HG03442 (cell line): ENCODE measurements at regions not wholly inside any gene's neighbourhood (a gene's known extent, or its start where the extent isn't known, plus 50 kb on each side); places are given as distances from the start of the nearest gene placed in this dataset.

ENCODE experiments used
- ATAC-seq: cut with Tn5 transposase; IDR thresholded peaks from one replicate; pipeline ENCODE4 v1.9.1; 2021; ENCODE audit warnings: mild to moderate bottlenecking, moderate library complexity; ENCODE audit not compliant: unreplicated experiment

DNA sequence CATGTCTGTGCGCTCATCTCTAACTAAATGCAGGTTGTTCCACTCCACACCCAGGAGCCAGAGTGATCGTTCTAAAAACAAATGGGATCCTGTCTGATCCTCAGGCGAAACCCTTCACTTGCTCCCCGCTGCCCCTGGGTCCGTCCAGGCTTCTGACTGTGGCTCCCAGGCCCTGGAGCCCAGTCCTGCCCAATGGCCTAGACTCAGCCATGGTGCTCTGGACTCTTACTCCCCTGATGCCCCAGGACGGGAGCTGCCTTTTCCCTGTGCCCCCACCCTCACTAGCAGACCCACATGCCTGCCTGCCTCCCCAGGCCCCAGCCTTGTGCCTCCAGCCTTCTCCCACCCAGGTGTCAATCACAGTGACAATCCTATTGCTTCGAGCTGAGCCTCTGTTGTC is 256.7 kb downstream of the BMP7 start:
- ATAC-seq: no peak

DNA sequence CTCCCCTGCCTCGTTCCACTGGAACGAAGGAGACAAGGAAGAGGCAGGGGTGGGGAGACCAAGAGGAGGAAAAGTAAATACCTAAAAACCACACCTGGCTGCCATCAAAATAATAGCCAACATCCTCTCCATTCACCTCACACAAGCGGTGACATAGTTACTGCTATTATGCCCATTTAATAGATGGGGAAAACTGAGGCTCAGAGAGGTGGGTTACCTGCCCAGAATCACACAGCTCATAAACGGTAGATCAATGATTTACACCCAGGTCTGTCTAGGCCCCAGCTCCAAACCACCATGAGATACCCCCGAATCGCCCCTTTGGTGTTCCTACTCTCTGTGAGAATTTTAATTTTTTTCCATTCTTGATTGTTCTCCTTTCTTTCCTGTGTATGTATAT is 253.8 kb downstream of the BMP7 start:
- ATAC-seq: no peak

DNA sequence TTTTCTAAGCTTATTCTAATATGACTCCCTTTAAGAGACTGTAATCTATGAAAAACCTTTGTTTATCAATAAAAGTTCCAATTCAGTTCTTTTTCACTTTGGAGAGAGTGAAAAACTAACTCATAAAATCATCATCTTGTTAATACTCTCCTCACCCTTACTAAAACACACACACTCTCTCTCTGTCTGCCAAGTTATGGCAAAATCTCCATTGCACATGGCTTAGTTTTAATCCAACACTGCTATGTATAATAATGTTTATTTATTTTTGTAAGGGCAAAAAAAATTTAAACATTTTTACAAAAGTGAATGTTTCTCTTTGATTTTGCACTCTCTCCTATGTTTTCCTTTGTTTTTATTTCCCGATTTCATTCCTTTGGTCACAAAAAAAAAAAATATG is 253.2 kb downstream of the BMP7 start:
- ATAC-seq: no peak

DNA sequence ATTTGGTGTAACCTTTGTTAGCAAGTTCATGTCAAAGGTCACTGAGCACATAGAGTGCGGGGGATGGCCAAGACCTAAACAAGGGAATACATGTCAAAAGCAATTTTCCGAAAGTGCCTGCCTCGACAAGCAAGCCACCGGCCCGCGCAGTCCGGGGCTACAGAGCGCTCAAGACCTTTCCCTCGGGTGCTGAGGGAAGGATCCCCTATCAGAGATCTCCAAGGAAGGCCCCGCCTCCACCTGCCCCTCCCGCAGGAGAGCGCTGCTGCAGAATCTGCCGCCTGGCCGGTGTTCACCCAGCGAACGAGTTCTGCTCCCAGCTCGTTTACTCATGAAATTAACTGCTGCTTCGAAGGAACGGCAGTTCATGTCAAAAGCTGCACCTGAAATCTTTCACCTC is 252.7 kb downstream of the BMP7 start:
- no peak for ATAC-seq

DNA sequence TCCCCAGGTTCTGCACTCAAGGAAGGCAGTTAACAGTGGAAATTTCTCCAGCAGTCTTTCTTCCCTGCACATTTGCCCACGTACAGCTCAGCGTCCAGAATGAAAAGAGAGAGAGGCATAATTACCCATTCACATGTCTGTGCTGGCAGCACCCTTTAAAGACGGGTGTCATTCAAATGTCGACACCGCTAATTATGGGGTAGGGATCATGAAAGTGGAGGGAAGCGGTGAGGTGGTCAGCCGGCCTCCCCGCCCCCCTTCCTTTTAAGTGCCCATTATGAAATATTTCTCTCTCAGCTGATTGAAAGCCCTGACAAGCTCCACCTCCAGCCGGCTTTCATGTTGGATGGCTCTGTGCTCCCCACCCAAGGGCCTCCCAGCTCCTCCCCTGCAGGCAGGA is 246.1 kb downstream of the BMP7 start:
- no peak for ATAC-seq

DNA sequence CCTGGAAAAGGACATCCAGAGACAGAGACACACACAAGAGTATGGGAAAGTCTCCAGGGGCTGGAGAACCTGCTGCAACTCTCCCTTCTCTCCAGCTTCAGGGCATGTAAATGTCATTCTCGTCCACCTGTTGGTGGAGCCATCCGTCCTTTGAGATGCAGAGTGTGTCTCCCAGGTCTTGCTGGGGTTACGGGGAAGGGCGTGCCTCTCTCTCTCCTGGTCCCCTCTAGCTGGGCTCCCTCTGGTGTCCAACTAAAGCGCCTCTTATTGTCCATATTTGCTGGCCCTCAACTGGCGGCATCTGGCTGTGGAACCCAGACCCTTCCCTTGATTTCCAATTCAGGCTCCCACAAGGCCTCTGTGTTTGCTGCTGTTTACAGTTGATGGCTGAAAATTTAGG is 244.1 kb downstream of the BMP7 start:
- ATAC-seq: no peak

DNA sequence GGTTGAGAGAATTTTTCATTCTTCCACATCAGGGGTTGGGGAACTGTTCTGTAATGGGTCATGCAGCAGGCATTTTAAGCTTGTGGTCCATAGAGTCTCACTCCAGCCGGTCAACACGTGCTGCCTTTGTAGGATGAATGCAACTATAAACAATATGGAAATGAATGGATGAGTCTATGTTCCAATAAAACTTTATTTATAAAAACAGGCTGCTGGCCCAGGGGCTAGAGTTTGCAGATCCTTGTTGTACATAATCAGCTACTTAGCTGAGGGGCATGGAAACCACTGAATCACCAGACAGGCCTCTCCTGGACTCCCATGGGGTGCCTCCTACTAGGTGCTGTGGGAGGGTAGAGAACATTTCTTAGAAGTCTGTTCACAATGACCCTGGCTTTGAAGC is 243.4 kb downstream of the BMP7 start:
- no peak for ATAC-seq

DNA sequence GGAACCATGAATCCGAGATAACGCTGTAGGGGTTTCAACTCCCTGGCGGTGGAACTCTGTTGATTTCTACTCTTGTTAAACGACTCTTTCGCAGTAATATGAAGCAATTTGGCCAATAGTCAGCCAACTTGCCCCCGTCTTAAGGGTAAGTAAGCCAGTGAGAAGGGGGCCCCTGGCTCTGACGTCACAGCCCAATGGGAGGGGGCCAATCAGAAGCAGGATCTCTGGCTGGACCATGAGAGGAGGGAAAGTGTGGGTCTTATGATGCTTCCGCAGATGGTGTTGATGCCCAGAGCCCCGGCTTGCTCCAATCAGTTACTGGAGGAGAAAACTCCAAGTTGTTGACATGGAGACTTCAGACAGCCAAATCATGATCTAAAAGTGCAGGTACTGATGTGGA is 242.4 kb downstream of the BMP7 start:
- ATAC-seq: no peak

DNA sequence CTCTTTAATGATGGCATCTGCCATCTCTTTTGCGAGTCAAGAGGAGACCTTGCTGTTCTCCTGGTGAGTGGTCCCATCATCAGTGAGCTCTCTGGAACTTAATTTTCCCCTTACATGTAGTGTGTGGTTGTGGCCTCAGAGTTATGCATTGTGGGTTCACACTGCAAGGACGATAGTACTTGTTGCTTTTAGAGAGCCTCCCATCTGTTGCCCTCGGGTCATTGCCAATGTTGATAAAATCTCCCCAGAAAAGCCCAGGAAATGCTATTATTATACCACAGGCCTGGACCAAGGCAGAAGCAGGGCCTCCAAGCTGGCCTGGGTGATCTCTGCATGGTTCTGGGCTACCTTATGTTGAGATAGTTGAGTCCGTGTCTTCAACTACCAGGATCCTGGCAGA is 241.6 kb downstream of the BMP7 start:
- ATAC-seq: no peak

DNA sequence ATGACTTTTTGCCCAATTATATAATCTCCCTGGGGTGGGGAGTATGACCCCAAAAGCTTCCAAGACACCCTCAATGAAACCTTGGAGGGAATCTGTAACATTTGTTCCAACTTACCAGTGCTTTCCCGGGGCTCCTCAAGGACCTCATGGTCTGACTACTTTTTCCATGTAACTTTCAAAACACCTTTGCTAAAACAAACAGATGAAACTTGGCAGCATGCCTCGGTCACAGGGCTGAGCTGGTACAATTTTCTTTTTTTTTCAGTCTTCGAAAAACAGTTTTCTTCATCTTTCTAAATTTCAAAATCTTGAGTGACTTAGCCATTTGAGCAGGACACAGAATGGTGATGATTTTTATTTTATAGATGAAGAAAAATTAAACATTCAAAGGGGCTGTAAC is 241.2 kb downstream of the BMP7 start:
- ATAC-seq: no peak

DNA sequence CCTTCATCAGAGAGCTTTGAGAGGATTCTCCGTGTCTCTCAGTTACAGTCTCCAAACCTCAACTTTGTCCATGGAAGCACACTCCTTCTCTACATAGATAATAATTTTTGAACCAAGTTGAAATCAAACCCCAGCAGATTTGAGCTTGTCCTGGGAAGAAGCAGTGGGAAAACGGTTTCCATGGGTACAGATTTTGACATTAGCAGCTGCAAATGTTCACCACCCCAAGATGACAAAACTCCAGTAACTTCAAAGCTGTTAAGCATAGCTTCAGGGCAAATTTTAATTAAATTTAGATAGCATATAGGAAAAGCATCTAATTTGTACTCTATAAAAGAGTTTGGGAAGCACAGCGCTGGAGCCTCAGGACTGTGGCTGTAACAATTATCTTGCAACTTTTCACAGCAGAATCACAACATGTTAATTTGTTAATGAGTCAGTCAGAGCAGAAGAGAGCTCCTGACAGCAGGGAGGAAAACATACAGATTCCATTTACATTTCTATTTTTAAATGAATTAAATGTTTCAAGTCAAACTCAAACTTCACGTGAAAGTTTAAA is 240.7 kb downstream of the BMP7 start:
- no peak for ATAC-seq

DNA sequence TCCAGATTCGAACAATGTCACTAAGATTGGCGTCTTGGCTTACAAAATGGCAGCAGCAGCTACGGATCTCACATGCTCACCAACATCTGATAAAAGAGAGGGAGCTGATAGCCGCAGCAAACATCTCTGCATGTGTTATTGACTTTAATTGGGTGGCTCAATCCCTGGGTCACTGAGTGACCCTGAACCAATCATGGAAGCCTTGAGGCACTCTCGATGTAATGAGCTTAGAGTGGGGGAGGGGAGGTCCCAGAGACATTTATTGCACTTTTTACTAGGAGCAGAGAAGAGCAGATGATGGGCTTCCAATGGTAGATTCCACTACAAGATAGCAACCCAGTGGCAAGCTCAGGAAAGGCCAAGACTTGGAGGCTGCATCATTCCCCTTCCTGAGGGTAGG is 238.7 kb downstream of the BMP7 start:
- ATAC-seq: no peak

DNA sequence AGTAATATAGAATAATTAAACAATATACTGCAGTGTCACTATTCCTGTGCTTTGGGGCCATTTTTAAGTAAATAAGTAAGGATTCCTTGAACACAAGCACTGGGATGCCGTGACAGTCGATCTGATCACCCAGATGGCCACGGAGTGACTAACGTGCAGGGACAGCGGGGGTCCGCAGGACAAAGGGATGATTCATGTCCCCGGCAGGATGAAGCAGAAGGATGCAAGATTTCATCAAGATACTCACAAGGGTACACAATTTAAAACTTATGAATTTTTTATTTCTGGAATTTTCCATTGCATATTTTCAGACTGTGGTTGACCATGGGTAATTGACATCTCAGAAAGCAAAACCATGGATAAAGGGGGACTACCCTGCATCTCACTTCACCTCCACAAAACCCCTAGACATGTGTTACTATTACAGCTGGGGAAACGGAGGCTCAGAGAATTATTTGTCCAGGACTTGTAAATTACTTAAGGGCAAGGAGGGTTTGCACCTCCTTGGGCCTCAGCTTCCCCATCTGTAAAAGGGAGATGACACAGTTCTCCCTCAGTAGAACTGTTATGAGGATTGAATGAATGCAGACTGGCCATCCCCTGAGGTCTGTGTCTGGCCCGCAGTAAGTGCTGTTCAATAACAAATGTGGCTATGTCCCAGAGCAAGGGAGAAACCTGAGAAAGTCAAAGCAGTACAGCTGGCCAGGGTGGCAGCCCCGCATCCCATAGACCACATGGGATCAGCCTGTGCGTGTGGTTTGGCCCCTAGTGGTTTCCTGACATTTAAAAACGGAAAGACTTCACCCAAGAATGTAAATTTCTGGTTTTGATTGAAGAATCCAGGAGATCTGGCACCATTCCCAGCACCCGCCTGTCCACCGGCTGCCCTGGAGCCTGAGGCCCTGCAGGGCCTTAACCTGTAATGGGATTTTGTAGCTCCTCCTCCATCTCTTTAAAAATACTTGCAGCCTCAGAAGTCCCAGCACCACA is 235.5 kb downstream of the BMP7 start:
- no peak for ATAC-seq

DNA sequence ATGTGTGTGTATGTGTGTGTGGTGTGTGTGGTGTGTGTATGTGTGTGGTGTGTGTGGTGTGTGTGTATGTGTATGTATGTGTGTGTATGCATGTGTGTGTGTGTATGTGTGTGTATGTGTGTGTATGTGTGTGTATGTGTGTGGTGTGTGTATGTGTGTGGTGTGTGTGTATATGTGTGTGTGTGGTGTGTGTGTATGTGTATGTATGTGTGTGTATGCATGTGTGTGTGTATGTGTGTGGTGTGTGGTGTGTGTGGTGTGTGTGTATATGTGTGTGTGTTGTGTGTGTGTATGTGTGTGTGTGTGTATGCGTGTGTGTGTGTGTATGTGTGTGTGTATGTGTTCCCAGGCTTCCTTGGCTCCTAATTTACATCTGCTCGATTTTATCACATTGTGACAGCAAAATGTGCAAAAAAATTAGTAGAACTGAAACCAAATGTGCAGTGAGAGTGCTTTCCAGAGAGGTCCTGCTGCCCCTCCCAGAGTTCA is 234.5 kb downstream of the BMP7 start:
- no peak for ATAC-seq

DNA sequence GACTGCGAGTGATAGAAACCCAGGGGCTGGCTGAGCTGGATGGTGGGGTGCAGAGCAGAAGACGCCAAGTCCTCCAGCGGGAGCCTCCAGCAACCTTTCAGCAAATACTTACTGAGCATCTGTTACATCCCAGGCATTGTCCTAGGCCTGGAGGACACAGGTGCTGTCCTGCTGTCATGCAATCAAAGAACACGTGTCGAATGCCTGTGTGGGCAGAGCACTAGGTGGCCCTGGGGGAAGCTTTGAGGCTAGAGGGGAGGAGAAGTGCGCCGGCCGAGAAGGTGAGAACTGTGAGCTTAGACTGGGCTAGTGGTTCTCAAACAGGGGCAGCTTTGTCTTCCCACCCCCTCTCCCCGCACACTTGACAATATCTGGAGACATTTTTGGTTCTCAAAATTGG is 233.6 kb downstream of the BMP7 start:
- no peak for ATAC-seq

DNA sequence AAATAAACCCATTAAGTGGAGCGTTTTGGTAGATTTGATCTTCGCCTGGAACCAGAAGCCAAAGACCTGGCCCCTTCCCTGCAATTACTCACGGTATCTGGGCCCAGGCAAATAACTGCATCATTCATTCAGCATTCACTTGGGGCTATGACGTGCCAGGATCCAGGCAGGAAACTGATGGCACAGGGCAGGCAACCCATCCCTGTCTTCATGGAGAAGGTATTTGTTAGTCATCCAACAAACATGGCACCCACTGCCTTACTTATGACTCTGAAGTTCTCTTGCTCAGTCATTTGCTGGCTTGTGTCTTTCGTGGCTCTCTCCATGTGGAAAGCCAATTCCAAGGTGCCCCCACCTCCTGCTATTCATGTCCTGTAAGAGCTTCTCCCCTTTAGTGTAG is 232.4 kb downstream of the BMP7 start:
- ATAC-seq: no peak

DNA sequence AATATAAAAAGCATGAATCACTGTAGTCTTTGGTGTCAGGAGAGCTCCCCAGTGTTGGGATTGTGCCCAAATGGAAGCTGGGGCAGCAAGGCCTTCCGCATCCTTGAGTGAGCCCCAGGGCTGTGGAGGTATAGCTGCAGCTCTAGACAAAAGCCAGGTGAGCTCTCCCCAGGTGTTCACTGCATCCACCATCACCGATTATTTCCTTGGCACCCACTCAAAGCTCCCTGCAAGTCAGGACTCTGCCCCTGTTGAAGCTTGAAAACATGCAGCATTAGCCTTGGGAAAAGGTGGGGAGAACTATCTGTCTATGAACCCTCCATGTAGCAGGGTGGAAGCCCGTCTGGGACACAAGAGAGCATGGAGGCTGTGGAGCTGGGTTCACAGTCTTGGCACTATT is 228.8 kb downstream of the BMP7 start:
- no peak for ATAC-seq

DNA sequence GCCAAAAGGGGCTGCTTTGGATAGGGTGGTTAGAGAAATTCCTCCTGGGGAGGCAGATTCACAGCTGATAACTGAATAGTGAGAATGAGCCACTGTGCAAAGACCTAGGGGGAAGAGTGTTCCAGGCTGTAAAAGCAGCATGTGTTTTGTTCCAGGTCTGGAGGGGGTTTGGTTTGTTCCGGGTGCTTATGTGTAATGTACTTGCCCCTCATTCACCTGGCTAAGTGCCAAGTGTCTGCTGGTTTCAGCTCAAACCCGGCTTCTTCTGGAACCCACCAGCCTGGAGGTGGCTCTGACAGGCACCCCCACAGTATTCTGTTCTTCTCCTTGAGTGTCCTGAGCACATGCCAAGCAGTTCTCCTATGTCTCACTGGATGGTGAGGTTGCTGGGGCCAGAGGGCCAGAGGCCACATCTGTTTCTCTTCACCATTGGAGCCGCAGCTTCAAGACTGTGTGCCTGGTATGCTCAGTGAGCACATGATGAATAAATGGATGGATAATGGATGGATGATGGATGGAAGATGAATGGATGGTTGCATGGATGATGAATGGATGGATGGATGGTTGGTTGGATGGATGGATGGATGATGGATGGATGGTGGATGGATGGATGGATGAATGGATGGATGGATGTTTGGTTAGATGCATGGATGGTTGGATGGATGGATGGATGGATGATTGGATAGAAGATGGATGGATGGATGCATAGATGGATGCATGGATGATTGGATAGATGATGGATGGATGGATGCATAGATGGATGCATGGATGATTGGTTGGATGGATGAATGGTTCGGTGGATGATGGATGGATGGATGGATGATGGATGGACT is 227.6 kb downstream of the BMP7 start:
- no peak for ATAC-seq

DNA sequence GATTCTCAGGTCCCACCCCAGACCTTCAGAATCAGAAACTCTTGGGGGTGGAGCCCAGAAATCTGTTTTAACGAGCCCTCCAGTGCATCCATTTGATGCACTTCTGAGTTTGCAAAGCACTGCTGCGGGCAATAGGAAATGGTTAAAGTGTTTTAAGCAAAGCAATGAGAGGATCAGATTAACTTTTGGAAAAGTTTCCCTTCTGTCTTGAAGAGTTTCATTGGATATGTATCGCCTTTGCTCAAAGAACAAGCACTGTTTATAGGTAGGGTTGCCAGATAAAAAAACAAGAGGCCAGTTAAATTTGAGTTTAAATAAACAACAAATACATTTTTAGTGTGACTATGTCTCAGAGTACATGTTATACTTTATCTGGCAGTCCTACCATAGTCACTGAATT is 226.0 kb downstream of the BMP7 start:
- ATAC-seq: no peak

DNA sequence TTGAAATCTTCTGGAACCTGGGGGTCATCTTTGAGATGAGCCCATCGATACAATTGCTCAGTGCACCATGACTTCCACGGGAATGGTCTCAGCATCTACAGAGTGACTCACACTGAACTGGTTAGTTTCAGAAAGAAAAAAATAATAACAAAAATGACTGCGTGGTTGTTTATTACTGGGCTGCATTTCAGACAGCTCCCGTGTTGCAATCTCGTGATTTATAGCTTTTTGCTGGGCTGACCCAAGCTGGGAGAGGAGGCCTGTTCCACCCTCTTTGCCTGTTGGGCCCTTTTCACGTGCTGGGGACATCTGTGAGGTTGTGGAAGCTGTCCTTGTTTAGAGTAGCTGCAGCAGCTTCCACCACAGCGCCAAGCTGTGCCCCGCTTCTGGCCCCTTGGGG is 225.5 kb downstream of the BMP7 start:
- no peak for ATAC-seq

DNA sequence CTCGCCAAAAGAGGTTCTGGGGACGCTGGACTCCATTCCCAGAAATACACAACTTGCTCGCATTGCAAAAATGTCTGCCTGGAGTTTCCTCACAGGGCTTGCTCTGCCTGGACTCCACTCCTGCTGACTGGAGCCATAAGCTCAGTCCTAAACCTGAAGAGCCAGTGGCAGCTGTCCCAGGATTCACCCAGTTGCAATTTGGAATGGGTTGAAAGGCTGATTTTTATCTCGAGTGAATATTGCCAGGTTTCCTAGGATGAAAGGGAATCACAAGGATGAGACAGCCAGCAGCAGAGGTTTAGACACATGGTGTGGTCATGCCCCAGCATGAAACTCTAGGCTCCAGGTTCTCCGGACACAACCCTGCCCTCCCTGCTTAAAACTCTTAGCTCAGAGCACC is 223.3 kb downstream of the BMP7 start:
- ATAC-seq: no peak
